ENCODE measurements at regions not wholly inside any gene's neighbourhood (a gene's known extent, or its start where the extent isn't known, plus 50 kb on each side); places are given as distances from the start of the nearest gene placed in this dataset.

DNA sequence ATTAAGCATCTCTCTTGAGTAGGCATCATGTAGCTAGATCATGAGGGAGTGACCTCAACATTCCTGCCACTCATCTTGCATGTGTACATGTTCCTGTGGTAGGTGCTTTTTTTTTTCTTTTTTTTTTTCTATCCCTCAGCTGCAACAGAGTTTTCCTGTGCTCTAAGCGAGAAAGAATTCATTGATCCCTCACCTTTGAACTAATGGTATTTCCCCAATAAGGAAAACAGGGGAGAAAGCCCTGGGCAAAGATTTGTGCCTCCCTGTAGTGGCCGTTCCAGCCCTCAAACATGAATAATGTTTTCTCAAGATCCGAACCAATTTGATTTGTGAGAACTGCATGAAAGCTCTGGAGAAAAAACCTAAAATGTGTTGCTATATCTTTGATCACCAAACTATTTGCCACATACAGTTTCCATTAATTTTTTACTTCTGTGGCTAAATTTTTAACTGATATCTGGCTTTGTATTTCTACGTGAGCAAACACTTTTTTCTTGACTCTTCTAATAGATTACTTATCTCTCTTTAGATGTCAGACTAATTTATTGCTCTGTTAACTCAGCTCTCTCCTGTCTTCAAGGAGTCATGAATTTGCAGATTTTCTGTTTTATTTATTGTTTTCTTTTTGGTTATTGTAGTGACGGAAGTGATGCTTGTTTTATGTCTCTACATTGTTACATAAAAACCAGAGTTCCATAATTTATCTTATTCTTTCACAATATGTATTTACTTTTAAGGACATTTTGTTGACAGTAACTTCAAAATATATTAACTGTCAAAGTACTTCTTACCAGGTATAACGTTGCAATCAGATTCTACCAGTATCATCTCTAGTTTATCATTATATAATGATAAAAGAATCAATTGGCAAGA is 1396.5 kb downstream of the OTOL1 start:
- Mint-ChIP-seq H3K9me3 (no peaks in the 10 kb centered on the region), H3K27me3 (no peaks in the 10 kb centered on the region), H3K36me3 (ENCODE audit: insufficient read depth) (no peaks in the 10 kb centered on the region), H3K4me3 (no peak overlapping the region), H3K4me1 (no peaks in the 10 kb centered on the region), H3K27ac (ENCODE audit: low read depth) (no peak overlapping the region)
- ATAC-seq (replicated peaks; ENCODE audit: extremely low read depth, poor library complexity, severe bottlenecking) (no peak), DNase-seq (ENCODE audit: low spot score in 2 of 2) (no peak)

DNA sequence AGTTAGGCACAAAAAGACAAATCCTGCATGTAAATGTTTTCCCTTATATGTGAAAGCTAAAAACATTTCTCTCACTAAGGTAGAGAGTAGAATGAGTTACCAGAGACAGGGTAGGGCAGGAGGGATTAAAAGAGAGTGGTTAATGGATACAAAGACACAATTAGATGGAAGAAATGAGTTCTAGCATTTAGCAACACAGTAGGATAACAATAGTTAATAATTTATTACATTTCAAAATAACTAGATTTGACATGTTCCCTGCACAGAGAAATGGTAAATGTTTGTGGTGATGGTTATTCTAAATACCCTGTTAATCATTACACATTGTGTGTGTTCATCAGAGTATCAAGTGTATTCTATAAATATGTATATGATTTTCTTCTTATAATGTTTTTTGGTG is 1400.7 kb downstream of the OTOL1 start:
- ATAC-seq (replicated peaks; ENCODE audit: extremely low read depth, poor library complexity, severe bottlenecking) (no peak), DNase-seq (ENCODE audit: low spot score in 2 of 2) (no peak)
- no peak overlapping the region for H3K4me3 Mint-ChIP-seq
- H3K36me3 Mint-ChIP-seq (ENCODE audit: insufficient read depth), result no peaks in the 10 kb centered on the region
- H3K27me3 Mint-ChIP-seq, result no peaks in the 10 kb centered on the region
- H3K9me3 Mint-ChIP-seq, result no peaks in the 10 kb centered on the region
- no peak overlapping the region for H3K27ac Mint-ChIP-seq (ENCODE audit: low read depth)
- H3K4me1 Mint-ChIP-seq, result no peaks in the 10 kb centered on the region

DNA sequence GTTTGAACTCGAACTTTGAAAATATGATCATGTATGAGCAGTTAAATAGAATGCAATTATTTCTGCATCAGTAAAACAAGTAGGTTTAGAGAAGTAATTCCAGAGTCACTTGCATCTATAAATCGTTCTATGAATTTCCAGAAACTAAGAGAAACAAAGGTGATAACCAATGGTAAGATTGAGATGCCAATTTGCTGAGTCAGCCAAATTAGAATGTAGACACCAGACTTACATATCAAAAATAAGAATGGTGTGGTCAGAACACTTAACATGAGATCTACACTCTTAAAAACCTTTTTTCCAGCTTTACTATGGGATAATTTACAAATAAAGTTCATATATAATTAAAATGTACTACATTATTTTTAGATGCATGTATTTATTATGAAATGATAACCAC is 1435.9 kb downstream of the OTOL1 start:
- Mint-ChIP-seq H3K4me3 (no peak overlapping the region), H3K27ac (ENCODE audit: low read depth) (no peak overlapping the region), H3K9me3 (peaks cover 33% of the 10 kb centered on the region), H3K36me3 (ENCODE audit: insufficient read depth) (no peaks in the 10 kb centered on the region), H3K27me3 (no peaks in the 10 kb centered on the region), H3K4me1 (no peaks in the 10 kb centered on the region)
- DNase-seq (ENCODE audit: low spot score in 2 of 2), result no peak
- no peak for ATAC-seq (replicated peaks; ENCODE audit: extremely low read depth, poor library complexity, severe bottlenecking)

DNA sequence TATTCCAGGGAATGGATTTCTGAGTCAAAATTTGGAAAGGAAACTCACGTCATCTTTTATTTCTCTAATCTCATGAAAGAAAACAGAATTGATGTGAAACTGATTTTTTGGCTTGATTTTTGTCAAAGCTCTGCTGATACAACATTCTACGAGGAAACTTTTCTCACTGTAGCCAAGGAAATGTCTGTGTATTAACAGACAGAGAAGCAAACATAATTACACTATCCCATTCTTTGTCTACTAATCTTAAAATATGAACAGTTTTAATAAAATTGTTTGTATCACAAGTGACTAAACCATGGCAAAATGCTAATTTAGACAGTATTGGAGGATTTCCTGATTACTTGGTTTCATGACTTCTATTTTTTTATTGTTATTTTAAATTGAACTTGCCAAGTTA is 1437.0 kb downstream of the OTOL1 start:
- Mint-ChIP-seq H3K9me3 (peaks cover 33% of the 10 kb centered on the region), H3K4me3 (no peak overlapping the region), H3K4me1 (no peaks in the 10 kb centered on the region), H3K27me3 (no peaks in the 10 kb centered on the region), H3K36me3 (ENCODE audit: insufficient read depth) (no peaks in the 10 kb centered on the region), H3K27ac (ENCODE audit: low read depth) (no peak overlapping the region)
- DNase-seq (ENCODE audit: low spot score in 2 of 2) (no peak), ATAC-seq (replicated peaks; ENCODE audit: extremely low read depth, poor library complexity, severe bottlenecking) (no peak)

DNA sequence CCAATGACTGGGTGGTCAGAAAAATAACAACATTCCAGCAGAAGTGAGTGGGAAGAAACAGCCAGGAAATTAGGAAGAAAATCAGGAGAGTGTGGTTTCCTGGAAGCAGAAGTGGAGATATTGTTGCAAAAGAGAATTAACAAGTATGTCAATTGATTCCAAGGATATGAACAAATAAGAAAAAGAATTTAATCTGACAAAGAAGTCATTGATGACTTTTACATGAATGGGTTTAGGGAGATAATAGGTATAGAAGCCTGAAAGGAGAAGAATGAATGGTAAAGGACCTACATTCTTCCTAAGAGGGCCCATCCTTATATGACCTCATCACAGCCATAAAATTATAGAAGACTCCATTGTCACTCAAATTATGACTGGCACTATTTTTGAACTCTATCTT is 1440.1 kb downstream of the OTOL1 start:
- Mint-ChIP-seq H3K9me3 (peaks cover 42% of the 10 kb centered on the region), H3K27me3 (no peaks in the 10 kb centered on the region), H3K27ac (ENCODE audit: low read depth) (no peak overlapping the region), H3K36me3 (ENCODE audit: insufficient read depth) (no peaks in the 10 kb centered on the region), H3K4me1 (no peaks in the 10 kb centered on the region), H3K4me3 (no peak overlapping the region)
- ATAC-seq (replicated peaks; ENCODE audit: extremely low read depth, poor library complexity, severe bottlenecking) (no peak), DNase-seq (ENCODE audit: low spot score in 2 of 2) (no peak)

DNA sequence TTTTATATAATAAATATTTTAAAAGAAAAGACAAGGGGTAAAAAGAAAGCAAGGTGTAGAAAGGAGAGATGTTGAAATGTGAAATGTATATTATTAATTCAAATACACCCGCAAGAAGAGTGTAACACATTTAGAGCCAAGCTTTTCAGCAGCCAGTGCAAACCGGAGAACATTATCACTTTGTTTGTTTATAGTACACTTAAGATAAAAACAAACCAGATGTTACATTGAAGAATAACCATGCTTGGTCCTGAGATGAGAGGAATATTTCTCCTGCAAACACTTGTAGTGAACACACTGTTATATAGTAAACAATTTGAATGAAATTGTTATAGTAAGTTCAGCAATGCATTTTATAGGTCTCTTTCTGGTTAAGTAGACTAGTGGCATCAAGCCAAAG is 1441.5 kb downstream of the OTOL1 start:
- Mint-ChIP-seq H3K9me3 (peaks cover 36% of the 10 kb centered on the region), H3K27ac (ENCODE audit: low read depth) (no peak overlapping the region), H3K4me3 (no peak overlapping the region), H3K4me1 (no peaks in the 10 kb centered on the region), H3K27me3 (no peaks in the 10 kb centered on the region), H3K36me3 (ENCODE audit: insufficient read depth) (no peaks in the 10 kb centered on the region)
- ATAC-seq (replicated peaks; ENCODE audit: extremely low read depth, poor library complexity, severe bottlenecking) (no peak), DNase-seq (ENCODE audit: low spot score in 2 of 2) (no peak)

DNA sequence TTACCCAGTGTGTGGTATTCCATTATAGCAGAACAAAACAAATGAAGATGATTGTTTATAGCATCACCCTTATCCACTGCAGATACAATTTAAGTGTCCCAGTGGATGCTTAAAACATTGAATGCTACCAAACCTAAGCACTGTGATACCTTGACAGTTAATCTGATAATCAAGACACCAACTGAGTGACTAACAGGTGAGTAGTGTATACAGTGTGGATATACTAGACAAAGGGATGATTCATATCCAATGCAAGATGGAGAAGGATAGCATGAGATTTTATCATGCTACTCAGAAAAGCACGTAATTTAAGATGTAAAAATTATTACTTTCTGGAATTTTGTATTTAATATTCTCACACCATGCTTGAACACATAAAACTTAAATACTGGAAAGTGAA is 1449.0 kb downstream of the OTOL1 start:
- H3K36me3 Mint-ChIP-seq (ENCODE audit: insufficient read depth), result no peaks in the 10 kb centered on the region
- peaks cover 21% of the 10 kb centered on the region for H3K9me3 Mint-ChIP-seq
- H3K4me1 Mint-ChIP-seq, result no peaks in the 10 kb centered on the region
- H3K27ac Mint-ChIP-seq (ENCODE audit: low read depth), result no peak overlapping the region
- ATAC-seq (replicated peaks; ENCODE audit: extremely low read depth, poor library complexity, severe bottlenecking) (no peak), DNase-seq (ENCODE audit: low spot score in 2 of 2) (no peak)
- H3K27me3 Mint-ChIP-seq, result no peaks in the 10 kb centered on the region
- H3K4me3 Mint-ChIP-seq, result no peak overlapping the region

DNA sequence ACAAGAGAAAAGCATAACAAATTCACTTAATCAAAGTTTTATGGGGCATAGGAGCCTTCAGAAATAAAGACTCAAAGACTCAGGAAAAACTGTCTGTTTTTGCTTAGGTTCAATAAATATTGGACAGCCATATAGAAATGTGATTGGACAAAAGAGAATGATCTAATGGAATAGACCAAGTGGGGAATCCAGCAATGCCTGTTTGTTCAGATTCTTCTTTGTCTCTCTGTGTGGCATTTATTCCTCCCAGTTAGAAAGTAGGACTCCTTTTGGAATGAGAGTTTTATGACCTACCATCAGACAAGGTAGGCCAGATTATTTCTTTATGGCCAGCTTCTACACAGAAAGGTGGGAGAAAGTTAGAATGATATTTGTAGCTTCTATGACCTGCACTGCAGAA is 1460.1 kb downstream of the OTOL1 start:
- H3K27me3 Mint-ChIP-seq, result no peaks in the 10 kb centered on the region
- no peak for ATAC-seq (replicated peaks; ENCODE audit: extremely low read depth, poor library complexity, severe bottlenecking)
- no peak overlapping the region for H3K27ac Mint-ChIP-seq (ENCODE audit: low read depth)
- no peak for DNase-seq (ENCODE audit: low spot score in 2 of 2)
- H3K9me3 Mint-ChIP-seq, result peaks cover 17% of the 10 kb centered on the region
- H3K36me3 Mint-ChIP-seq (ENCODE audit: insufficient read depth), result no peaks in the 10 kb centered on the region
- H3K4me1 Mint-ChIP-seq, result no peaks in the 10 kb centered on the region
- H3K4me3 Mint-ChIP-seq, result no peak overlapping the region

DNA sequence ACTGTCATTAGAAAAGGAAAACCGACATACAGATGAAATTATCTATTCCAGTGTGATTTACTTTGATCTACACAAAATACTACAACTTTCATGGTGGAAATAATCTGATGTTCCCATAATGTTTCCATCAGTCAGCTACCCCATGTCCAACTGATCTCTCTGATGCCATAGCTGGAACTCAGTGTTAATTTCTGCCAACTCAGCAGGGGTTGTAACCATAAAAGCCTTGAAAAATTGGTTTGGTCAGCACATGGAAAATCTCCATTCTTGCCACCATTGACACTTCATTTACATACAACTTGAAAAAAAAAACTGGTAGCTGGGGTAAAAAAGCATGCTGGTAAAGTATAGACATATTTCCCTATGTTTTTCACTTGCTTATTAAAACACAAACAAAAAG is 1463.7 kb downstream of the OTOL1 start:
- Mint-ChIP-seq H3K36me3 (ENCODE audit: insufficient read depth) (no peaks in the 10 kb centered on the region), H3K4me1 (no peaks in the 10 kb centered on the region), H3K27me3 (no peaks in the 10 kb centered on the region), H3K4me3 (no peak overlapping the region), H3K27ac (ENCODE audit: low read depth) (no peak overlapping the region), H3K9me3 (peaks cover 14% of the 10 kb centered on the region)
- no peak for ATAC-seq (replicated peaks; ENCODE audit: extremely low read depth, poor library complexity, severe bottlenecking)
- DNase-seq (ENCODE audit: low spot score in 2 of 2), result no peak

DNA sequence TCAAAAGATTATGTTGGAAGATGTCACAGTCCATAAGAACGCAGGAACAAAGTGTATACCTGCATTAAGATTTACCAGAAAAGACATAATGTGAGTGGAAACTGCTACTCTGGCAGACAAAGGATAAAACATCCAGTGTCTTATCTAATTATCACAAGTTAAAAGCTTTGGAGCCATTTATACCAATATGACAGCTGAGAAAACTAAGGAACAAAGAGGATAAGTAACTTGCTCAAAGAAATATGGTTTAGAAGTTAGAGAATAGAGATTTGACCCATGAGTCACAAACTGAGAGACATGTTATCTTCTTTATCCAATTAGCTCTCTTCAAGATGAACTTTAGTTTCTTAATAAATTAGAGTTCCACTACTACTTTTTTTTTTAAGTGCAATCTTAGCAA is 1473.7 kb downstream of the OTOL1 start:
- Mint-ChIP-seq H3K27me3 (no peaks in the 10 kb centered on the region), H3K4me3 (no peak overlapping the region), H3K27ac (ENCODE audit: low read depth) (no peak overlapping the region), H3K9me3 (peaks cover 14% of the 10 kb centered on the region), H3K4me1 (no peaks in the 10 kb centered on the region), H3K36me3 (ENCODE audit: insufficient read depth) (no peaks in the 10 kb centered on the region)
- ATAC-seq (replicated peaks; ENCODE audit: extremely low read depth, poor library complexity, severe bottlenecking) (no peak), DNase-seq (ENCODE audit: low spot score in 2 of 2) (no peak)

DNA sequence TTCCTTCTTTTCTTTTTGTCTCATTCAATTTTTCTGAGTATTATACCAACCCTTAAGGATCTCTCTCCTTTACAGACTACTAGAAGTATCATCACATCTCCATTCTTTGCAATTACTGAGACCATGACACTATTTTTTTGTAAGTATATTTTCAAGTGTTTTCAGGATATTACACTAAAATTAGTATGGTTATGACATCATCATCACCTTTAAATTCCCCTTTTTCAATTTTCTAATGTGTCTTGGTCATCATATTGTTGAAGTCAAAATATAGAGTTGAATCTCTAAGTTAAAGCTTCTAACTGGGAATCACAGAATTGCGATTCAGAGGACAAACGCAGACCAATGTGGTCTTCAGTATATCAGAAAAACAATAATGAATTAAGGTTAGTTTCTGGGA is 1475.1 kb downstream of the OTOL1 start:
- ATAC-seq (replicated peaks; ENCODE audit: extremely low read depth, poor library complexity, severe bottlenecking) (no peak), DNase-seq (ENCODE audit: low spot score in 2 of 2) (no peak)
- Mint-ChIP-seq H3K27me3 (no peaks in the 10 kb centered on the region), H3K4me3 (no peak overlapping the region), H3K36me3 (ENCODE audit: insufficient read depth) (no peaks in the 10 kb centered on the region), H3K4me1 (no peaks in the 10 kb centered on the region), H3K9me3 (peaks cover 7% of the 10 kb centered on the region), H3K27ac (ENCODE audit: low read depth) (no peak overlapping the region)

DNA sequence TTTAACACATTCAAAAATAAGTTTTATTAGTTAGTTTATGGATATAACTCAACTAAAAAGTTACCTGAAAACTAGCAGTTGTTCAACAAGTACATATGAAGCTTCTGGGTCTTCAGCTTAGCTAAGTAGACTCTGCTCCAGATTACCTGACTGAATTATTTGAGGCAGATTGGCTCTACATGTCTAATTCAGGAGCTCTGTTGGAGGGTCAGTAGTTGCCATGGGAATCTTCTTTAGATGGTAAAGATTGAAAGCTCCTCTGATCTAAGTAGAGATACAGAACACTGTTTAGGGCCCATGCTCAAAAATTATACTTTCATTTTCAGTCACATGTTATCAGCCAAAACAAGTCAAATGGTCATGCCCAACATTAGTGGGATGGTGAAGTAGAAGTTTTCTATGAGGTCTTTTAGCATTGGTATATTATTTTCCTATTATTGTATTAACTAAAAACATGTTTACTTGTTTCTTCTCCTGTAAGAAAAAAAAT is 1476.9 kb downstream of the OTOL1 start:
- Mint-ChIP-seq H3K9me3 (no peaks in the 10 kb centered on the region), H3K27ac (ENCODE audit: low read depth) (no peak overlapping the region), H3K4me1 (no peaks in the 10 kb centered on the region), H3K4me3 (no peak overlapping the region), H3K36me3 (ENCODE audit: insufficient read depth) (no peaks in the 10 kb centered on the region), H3K27me3 (no peaks in the 10 kb centered on the region)
- DNase-seq (ENCODE audit: low spot score in 2 of 2) (no peak), ATAC-seq (replicated peaks; ENCODE audit: extremely low read depth, poor library complexity, severe bottlenecking) (no peak)

DNA sequence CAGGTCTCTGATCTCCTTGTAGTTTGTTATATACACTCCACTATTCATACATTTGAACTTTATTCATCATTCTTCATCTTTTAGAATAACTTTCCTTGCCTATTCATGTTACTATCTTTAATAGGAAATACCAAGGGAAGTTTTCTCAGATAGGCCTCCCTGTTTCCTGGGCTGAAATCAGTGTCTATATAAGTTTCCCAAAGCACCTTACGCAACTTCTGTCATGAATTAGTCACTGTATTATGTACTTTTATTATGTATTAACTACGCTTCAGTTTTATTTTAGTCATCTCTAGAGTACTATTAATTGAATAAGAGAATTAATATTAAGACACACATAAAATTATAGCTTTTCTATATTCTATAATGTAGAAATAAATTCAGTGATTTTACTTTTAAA is 1481.5 kb downstream of the OTOL1 start:
- peaks cover 9% of the 10 kb centered on the region for H3K9me3 Mint-ChIP-seq
- H3K4me1 Mint-ChIP-seq, result no peaks in the 10 kb centered on the region
- no peak overlapping the region for H3K27ac Mint-ChIP-seq (ENCODE audit: low read depth)
- H3K36me3 Mint-ChIP-seq (ENCODE audit: insufficient read depth), result no peaks in the 10 kb centered on the region
- DNase-seq (ENCODE audit: low spot score in 2 of 2), result no peak
- no peaks in the 10 kb centered on the region for H3K27me3 Mint-ChIP-seq
- no peak overlapping the region for H3K4me3 Mint-ChIP-seq
- no peak for ATAC-seq (replicated peaks; ENCODE audit: extremely low read depth, poor library complexity, severe bottlenecking)
